Neural progenitor cell (in vitro differentiated cells): ENCODE measurements at regions not wholly inside any gene's neighbourhood (a gene's known extent, or its start where the extent isn't known, plus 50 kb on each side); places are given as distances from the start of the nearest gene placed in this dataset.

Experiments
- DNase-seq: peaks from one replicate; pipeline ENCODE4 v3.0.0-alpha.2; 2016; ENCODE audit warnings: low spot score
- H2AFZ ChIP-seq: fragments of 200-600 bp; sonication (generic); replicated peaks from 2 replicates; pipeline ENCODE4 v1.6.1; 2016; ENCODE audit warnings: antibody characterized with exemption
- H3F3A ChIP-seq: fragments of 200-600 bp; sonication (generic); 2 replicates; pipeline ENCODE4 v1.6.1; 2016; ENCODE audit warnings: antibody characterized with exemption, low read depth
- H3K27ac ChIP-seq: fragments of 200-600 bp; sonication (generic); 2 replicates; pipeline ENCODE4 v1.5.1; 2016; ENCODE audit warnings: mild to moderate bottlenecking
- H3K27me3 ChIP-seq: fragments of 200-600 bp; sonication (generic); 2 replicates; pipeline ENCODE4 v1.6.1; 2016; ENCODE audit warnings: mild to moderate bottlenecking, moderate library complexity
- H3K36me3 ChIP-seq: fragments of 200-600 bp; sonication (generic); 2 replicates; pipeline ENCODE4 v1.5.1; 2016
- H3K4me1 ChIP-seq: fragments of 200-600 bp; sonication (generic); 2 replicates; pipeline ENCODE4 v1.6.1; 2016; ENCODE audit warnings: mixed run types
- H3K4me2 ChIP-seq: fragments of 200-600 bp; sonication (generic); 2 replicates; pipeline ENCODE4 v1.6.1; 2016
- H3K4me3 ChIP-seq: fragments of 200-600 bp; sonication (generic); 2 replicates; pipeline ENCODE4 v1.5.1; 2016
- H3K79me2 ChIP-seq: fragments of 200-600 bp; sonication (generic); 2 replicates; pipeline ENCODE4 v1.6.1; 2016; ENCODE audit warnings: low read depth
- H3K9ac ChIP-seq: fragments of 200-600 bp; sonication (generic); 2 replicates; pipeline ENCODE4 v1.6.1; 2016
- H3K9me3 ChIP-seq: fragments of 200-600 bp; sonication (generic); 2 replicates; pipeline ENCODE4 v1.5.1; 2016; ENCODE audit warnings: low read depth
- H4K20me1 ChIP-seq: fragments of 200-600 bp; sonication (generic); 2 replicates; pipeline ENCODE4 v1.6.1; 2016; ENCODE audit warnings: low read depth
- H3K27ac Mint-ChIP-seq: 3 replicates; pipeline ENCODE4 v1.8.0; 2021; ENCODE audit warnings: mixed read lengths
- H3K27me3 Mint-ChIP-seq: 2 replicates; pipeline ENCODE4 v1.8.0; 2022; ENCODE audit warnings: low read depth, mild to moderate bottlenecking, inconsistent platforms, moderate library complexity, mixed read lengths; ENCODE audit not compliant: insufficient read depth
- H3K36me3 Mint-ChIP-seq: 3 replicates; pipeline ENCODE4 v1.8.0; 2021; ENCODE audit warnings: mixed read lengths
- H3K4me1 Mint-ChIP-seq: 3 replicates; pipeline ENCODE4 v1.8.0; 2021; ENCODE audit warnings: mixed read lengths
- H3K4me3 Mint-ChIP-seq: 3 replicates; pipeline ENCODE4 v1.8.0; 2021; ENCODE audit warnings: mild to moderate bottlenecking, moderate library complexity, mixed read lengths
- H3K9me3 Mint-ChIP-seq: 3 replicates; pipeline ENCODE4 v1.8.0; 2020; ENCODE audit warnings: mixed read lengths
- EZH2 ChIP-seq: fragments of 200-600 bp; sonication (generic); IDR thresholded peaks from 2 replicates; pipeline ENCODE4 v1.6.1; 2017; ENCODE audit warnings: antibody characterized with exemption, mild to moderate bottlenecking, moderate library complexity
- EZH2phosphoT487 ChIP-seq: fragments of 200-600 bp; sonication (generic); IDR thresholded peaks from 2 replicates; pipeline ENCODE4 v1.6.1; 2017; ENCODE audit warnings: antibody characterized with exemption
- TF ChIP-seq, protein P1 (sequence below): fragments of 200-600 bp; sonication (generic); IDR thresholded peaks from 2 replicates; pipeline ENCODE4 v1.5.1; 2017; ENCODE audit warnings: antibody characterized with exemption, mild to moderate bottlenecking

DNA sequence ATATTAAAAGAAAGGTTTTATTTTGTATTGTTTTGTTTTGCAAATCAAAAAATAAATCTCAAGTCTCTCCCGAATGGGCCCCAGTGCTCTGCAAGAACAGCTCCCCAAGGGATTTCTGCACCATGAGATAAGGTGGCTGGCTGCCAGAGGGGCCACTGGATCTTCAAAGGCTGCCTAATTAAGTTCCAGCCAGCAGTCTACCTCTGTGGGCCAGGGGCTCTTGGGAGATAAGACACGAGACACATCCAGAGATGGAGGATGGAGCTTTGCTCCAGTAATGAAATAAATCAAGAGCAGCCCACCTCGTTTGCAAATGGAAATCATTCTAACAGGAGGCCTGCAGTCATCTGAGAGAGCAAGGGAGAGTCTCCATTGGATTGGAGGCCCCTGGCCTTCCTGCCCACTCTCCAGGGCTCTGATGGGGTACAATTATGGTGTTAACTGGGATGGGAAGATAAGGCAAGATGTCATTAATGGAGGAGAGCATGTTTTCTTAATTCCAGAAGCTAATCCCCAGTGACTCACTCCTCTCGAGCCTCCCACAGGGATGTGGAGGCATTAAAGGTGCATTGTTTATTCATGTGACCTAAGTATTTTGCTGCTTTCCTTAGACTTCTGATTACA lies 155.2 kb upstream of the KAZN start:
- DNase-seq: peak; percentile 7

DNA sequence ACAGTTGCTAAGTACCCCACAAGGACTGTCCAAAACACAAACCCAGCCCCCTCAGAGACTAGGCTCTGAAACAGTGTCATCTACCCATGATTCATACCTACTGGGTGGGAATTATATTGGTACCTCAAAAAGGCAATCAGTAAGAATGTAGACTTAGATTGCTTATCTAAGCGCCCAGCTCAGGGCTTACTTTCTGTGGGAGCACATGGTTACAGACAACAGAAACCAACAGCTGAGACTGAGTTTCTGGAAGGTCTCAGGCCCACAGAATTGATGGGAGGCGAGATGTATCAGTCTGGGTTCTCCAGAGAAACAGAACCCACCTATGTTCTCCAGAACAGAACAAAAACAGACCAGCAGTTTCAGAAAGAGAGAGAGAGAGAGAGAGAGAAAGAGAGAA lies 147.3 kb upstream of the KAZN start:
- Histone ChIP-seq H3K9me3 (no peaks in the 10 kb centered on the region), H3F3A (no peaks in the 10 kb centered on the region), H3K4me2 (no peak overlapping the region), H3K27me3 (no peaks in the 10 kb centered on the region), H3K27ac (no peak overlapping the region), H3K9ac (no peak overlapping the region), H4K20me1 (no peaks in the 10 kb centered on the region), H3K79me2 (no peaks in the 10 kb centered on the region), H2AFZ (no peak overlapping the region), H3K4me3 (no peak overlapping the region), H3K4me1 (no peaks in the 10 kb centered on the region), H3K36me3 (no peaks in the 10 kb centered on the region)
- Mint-ChIP-seq H3K4me3 (no peak overlapping the region), H3K36me3 (no peaks in the 10 kb centered on the region), H3K4me1 (peaks cover 6% of the 10 kb centered on the region), H3K27me3 (peaks cover 13% of the 10 kb centered on the region), H3K9me3 (peaks cover 2% of the 10 kb centered on the region), H3K27ac (no peak overlapping the region)
- no peak for DNase-seq
- TF ChIP-seq, protein P1, sequence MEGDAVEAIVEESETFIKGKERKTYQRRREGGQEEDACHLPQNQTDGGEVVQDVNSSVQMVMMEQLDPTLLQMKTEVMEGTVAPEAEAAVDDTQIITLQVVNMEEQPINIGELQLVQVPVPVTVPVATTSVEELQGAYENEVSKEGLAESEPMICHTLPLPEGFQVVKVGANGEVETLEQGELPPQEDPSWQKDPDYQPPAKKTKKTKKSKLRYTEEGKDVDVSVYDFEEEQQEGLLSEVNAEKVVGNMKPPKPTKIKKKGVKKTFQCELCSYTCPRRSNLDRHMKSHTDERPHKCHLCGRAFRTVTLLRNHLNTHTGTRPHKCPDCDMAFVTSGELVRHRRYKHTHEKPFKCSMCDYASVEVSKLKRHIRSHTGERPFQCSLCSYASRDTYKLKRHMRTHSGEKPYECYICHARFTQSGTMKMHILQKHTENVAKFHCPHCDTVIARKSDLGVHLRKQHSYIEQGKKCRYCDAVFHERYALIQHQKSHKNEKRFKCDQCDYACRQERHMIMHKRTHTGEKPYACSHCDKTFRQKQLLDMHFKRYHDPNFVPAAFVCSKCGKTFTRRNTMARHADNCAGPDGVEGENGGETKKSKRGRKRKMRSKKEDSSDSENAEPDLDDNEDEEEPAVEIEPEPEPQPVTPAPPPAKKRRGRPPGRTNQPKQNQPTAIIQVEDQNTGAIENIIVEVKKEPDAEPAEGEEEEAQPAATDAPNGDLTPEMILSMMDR: no peak
- TF ChIP-seq EZH2phosphoT487: no peak
- no peak for TF ChIP-seq EZH2

More for the DNA sequence above, 155.2 kb upstream of the KAZN start:
- no peak overlapping the region for H3K4me3 Mint-ChIP-seq
- no peaks in the 10 kb centered on the region for H3K27me3 ChIP-seq
- H3K9me3 ChIP-seq: no peaks in the 10 kb centered on the region
- H3K27ac Mint-ChIP-seq: no peak overlapping the region
- H4K20me1 ChIP-seq: no peaks in the 10 kb centered on the region
- peaks cover 8% of the 10 kb centered on the region for H3K4me1 ChIP-seq
- no peaks in the 10 kb centered on the region for H3K36me3 ChIP-seq
- TF ChIP-seq, protein P1: no peak
- TF ChIP-seq EZH2phosphoT487 (no peak), EZH2 (no peak)
- no peak overlapping the region for H3K4me2 ChIP-seq
- no peak overlapping the region for H2AFZ ChIP-seq
- H3F3A ChIP-seq: no peaks in the 10 kb centered on the region
- peaks cover 4% of the 10 kb centered on the region for H3K27me3 Mint-ChIP-seq
- H3K36me3 Mint-ChIP-seq: peaks cover 1% of the 10 kb centered on the region
- H3K4me1 Mint-ChIP-seq: peaks cover 12% of the 10 kb centered on the region
- no peak overlapping the region for H3K4me3 ChIP-seq
- peaks cover 2% of the 10 kb centered on the region for H3K9me3 Mint-ChIP-seq
- no peak overlapping the region for H3K9ac ChIP-seq
- no peak overlapping the region for H3K27ac ChIP-seq
- H3K79me2 ChIP-seq: no peaks in the 10 kb centered on the region

DNA sequence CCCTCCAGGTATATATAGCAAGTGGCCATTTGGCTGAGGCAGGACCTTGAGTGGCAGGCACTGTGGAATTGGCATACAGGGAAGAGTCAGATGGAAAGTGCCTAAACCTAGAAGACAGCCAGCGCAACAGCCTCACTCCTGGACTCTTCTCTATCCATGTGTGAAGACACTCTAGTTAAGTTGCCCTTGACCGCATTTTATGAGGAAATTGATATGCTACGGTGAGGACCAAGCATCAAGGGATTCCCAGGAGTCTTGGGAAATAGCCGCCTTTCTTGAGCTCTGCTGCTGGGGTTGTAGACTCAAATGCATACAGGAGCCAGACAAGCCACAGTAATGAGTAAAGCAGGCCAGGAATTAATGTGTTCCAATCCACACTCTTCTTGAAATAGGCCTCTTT lies 145.9 kb upstream of the KAZN start:
- no peak overlapping the region for H2AFZ ChIP-seq
- no peaks in the 10 kb centered on the region for H3K79me2 ChIP-seq
- no peaks in the 10 kb centered on the region for H3K27me3 ChIP-seq
- Mint-ChIP-seq H3K9me3 (peaks cover 1% of the 10 kb centered on the region), H3K27me3 (peaks cover 9% of the 10 kb centered on the region), H3K36me3 (no peaks in the 10 kb centered on the region), H3K4me1 (peaks cover 5% of the 10 kb centered on the region), H3K4me3 (no peak overlapping the region), H3K27ac (no peak overlapping the region)
- H3K9ac ChIP-seq: no peak overlapping the region
- no peaks in the 10 kb centered on the region for H3K36me3 ChIP-seq
- no peaks in the 10 kb centered on the region for H3K9me3 ChIP-seq
- no peaks in the 10 kb centered on the region for H3F3A ChIP-seq
- TF ChIP-seq EZH2phosphoT487: no peak
- TF ChIP-seq, protein P1: no peak
- TF ChIP-seq EZH2: no peak
- no peak overlapping the region for H3K4me3 ChIP-seq
- H3K27ac ChIP-seq: no peak overlapping the region
- no peak overlapping the region for H3K4me2 ChIP-seq
- no peaks in the 10 kb centered on the region for H3K4me1 ChIP-seq
- no peak for DNase-seq
- H4K20me1 ChIP-seq: no peaks in the 10 kb centered on the region
